ENCODE measurements at regions not wholly inside any gene's neighbourhood (a gene's known extent, or its start where the extent isn't known, plus 50 kb on each side); places are given as distances from the start of the nearest gene placed in this dataset.

DNA sequence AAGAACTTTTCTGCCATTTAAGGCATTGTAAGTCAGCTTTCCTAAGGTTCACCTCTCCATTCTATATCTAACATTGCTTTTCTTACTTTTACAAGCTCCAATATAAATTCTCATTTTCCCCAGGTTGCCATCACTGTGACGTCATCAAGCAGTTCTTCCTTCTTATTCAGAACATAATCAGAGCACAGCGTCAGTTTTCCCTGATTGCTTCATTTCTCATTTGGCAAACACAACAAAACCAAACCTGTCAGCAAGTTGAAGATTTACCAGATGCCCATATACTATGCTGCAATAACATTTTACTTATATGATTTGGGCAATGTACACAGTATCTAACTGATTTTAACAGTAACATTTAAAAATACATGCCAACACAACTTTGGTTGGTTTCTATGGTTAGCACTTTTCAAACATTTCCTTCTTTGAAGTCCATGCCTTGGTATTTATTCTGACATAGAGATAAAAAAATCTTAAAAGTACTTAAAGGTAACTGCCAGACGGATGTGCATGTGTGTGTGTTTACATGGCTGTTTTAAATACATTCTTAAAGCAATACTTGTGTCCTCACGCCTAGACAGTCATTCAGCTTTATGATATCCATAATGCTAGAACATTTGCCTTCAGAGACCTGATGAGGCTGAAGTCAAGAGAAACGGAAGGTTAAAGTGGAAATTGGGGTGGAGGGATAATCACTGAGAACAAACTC, 264.0 kb downstream of the KLF12 start:
- TF ChIP-seq POLR2A (IDR thresholded peaks at IDR 0.05; ENCODE audit: borderline replicate concordance, extremely low read depth, insufficient read depth, insufficient read length) (no peak), POLR2AphosphoS5 (IDR thresholded peaks at IDR 0.05; ENCODE audit: low read depth, low read length) (no peak), JUND (IDR thresholded peaks at IDR 0.05) (no peak), SP1 (IDR thresholded peaks at IDR 0.05; ENCODE audit: low read depth) (no peak)
- TF ChIP-seq, protein P1, sequence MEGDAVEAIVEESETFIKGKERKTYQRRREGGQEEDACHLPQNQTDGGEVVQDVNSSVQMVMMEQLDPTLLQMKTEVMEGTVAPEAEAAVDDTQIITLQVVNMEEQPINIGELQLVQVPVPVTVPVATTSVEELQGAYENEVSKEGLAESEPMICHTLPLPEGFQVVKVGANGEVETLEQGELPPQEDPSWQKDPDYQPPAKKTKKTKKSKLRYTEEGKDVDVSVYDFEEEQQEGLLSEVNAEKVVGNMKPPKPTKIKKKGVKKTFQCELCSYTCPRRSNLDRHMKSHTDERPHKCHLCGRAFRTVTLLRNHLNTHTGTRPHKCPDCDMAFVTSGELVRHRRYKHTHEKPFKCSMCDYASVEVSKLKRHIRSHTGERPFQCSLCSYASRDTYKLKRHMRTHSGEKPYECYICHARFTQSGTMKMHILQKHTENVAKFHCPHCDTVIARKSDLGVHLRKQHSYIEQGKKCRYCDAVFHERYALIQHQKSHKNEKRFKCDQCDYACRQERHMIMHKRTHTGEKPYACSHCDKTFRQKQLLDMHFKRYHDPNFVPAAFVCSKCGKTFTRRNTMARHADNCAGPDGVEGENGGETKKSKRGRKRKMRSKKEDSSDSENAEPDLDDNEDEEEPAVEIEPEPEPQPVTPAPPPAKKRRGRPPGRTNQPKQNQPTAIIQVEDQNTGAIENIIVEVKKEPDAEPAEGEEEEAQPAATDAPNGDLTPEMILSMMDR (IDR thresholded peaks at IDR 0.05 in 2 of 3, conservative IDR thresholded peaks at IDR 0.05 in 1 of 3; ENCODE audit: borderline replicate concordance in 1 of 3, insufficient read depth in 1 of 3, low read depth in 2 of 3, low read length in 2 of 3), result no peak
- TF ChIP-seq, protein P2, sequence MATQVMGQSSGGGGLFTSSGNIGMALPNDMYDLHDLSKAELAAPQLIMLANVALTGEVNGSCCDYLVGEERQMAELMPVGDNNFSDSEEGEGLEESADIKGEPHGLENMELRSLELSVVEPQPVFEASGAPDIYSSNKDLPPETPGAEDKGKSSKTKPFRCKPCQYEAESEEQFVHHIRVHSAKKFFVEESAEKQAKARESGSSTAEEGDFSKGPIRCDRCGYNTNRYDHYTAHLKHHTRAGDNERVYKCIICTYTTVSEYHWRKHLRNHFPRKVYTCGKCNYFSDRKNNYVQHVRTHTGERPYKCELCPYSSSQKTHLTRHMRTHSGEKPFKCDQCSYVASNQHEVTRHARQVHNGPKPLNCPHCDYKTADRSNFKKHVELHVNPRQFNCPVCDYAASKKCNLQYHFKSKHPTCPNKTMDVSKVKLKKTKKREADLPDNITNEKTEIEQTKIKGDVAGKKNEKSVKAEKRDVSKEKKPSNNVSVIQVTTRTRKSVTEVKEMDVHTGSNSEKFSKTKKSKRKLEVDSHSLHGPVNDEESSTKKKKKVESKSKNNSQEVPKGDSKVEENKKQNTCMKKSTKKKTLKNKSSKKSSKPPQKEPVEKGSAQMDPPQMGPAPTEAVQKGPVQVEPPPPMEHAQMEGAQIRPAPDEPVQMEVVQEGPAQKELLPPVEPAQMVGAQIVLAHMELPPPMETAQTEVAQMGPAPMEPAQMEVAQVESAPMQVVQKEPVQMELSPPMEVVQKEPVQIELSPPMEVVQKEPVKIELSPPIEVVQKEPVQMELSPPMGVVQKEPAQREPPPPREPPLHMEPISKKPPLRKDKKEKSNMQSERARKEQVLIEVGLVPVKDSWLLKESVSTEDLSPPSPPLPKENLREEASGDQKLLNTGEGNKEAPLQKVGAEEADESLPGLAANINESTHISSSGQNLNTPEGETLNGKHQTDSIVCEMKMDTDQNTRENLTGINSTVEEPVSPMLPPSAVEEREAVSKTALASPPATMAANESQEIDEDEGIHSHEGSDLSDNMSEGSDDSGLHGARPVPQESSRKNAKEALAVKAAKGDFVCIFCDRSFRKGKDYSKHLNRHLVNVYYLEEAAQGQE (IDR thresholded peaks at IDR 0.05; ENCODE audit: low read depth), result no peak

Data from HCT116 (cell line).